GM23338 (cell line): ENCODE measurements at regions not wholly inside any gene's neighbourhood (a gene's known extent, or its start where the extent isn't known, plus 50 kb on each side); places are given as distances from the start of the nearest gene placed in this dataset.

Experiments used
- ATAC-seq: fragments of 200-7000 bp; cut with Tn5 transposase; 3 replicates; pipeline ENCODE4 v1.9.1; 2020
- DNase-seq: peaks from one replicate; pipeline ENCODE4 v3.0.0-alpha.2; 2015; ENCODE audit warnings: low spot score
- H2AFZ ChIP-seq: fragments of 200-600 bp; sonication (generic); 2 replicates; pipeline ENCODE4 v1.8.0; 2016; ENCODE audit warnings: antibody characterized with exemption, mild to moderate bottlenecking, moderate library complexity
- H3F3A ChIP-seq: fragments of 200-600 bp; sonication (generic); replicated peaks from 2 replicates; pipeline ENCODE4 v1.8.0; 2017; ENCODE audit warnings: antibody characterized with exemption, mixed run types, low read depth
- H3K27ac ChIP-seq: fragments of 200-600 bp; sonication (generic); 2 replicates; pipeline ENCODE4 v1.6.1; 2016; ENCODE audit warnings: low read depth
- H3K27me3 ChIP-seq: fragments of 200-600 bp; sonication (generic); 2 replicates; pipeline ENCODE4 v1.8.0; 2016; ENCODE audit warnings: mild to moderate bottlenecking, mixed run types, moderate library complexity; ENCODE audit not compliant: insufficient read depth
- H3K36me3 ChIP-seq: fragments of 200-600 bp; sonication (generic); 2 replicates; pipeline ENCODE4 v1.8.0; 2016; ENCODE audit warnings: mild to moderate bottlenecking; ENCODE audit not compliant: insufficient read depth
- H3K4me1 ChIP-seq: fragments of 200-600 bp; sonication (generic); 2 replicates; pipeline ENCODE4 v1.8.0; 2016; ENCODE audit warnings: mild to moderate bottlenecking, moderate library complexity; ENCODE audit not compliant: insufficient read depth
- H3K4me2 ChIP-seq: fragments of 200-600 bp; sonication (generic); 2 replicates; pipeline ENCODE4 v1.7.1; 2017; ENCODE audit warnings: mixed run types
- H3K4me3 ChIP-seq: fragments of 200-600 bp; sonication (generic); 2 replicates; pipeline ENCODE4 v1.6.1; 2016; ENCODE audit warnings: mixed run types
- H3K79me2 ChIP-seq: fragments of 200-600 bp; sonication (generic); replicated peaks from 2 replicates; pipeline ENCODE4 v1.8.0; 2017; ENCODE audit warnings: mild to moderate bottlenecking; ENCODE audit not compliant: insufficient read depth
- H3K9me2 ChIP-seq: fragments of 200-600 bp; sonication (generic); 2 replicates; pipeline ENCODE4 v1.8.0; 2017; ENCODE audit not compliant: insufficient read depth
- H4K20me1 ChIP-seq: fragments of 200-600 bp; sonication (generic); replicated peaks from 2 replicates; pipeline ENCODE4 v1.8.0; 2017; ENCODE audit warnings: mild to moderate bottlenecking; ENCODE audit not compliant: insufficient read depth
- H3K27ac Mint-ChIP-seq: 2 replicates; pipeline ENCODE4 v1.8.0; 2020; ENCODE audit warnings: inconsistent platforms, mild to moderate bottlenecking, moderate library complexity, mixed read lengths
- H3K27me3 Mint-ChIP-seq: 3 replicates; pipeline ENCODE4 v1.8.0; 2022; ENCODE audit warnings: low read depth, mild to moderate bottlenecking, moderate library complexity, mixed read lengths, inconsistent platforms; ENCODE audit not compliant: insufficient read depth, poor library complexity
- H3K36me3 Mint-ChIP-seq: 3 replicates; pipeline ENCODE4 v1.8.0; 2021; ENCODE audit warnings: low read depth, mild to moderate bottlenecking, inconsistent platforms, moderate library complexity, mixed read lengths
- H3K4me1 Mint-ChIP-seq: 3 replicates; pipeline ENCODE4 v1.8.0; 2020; ENCODE audit warnings: mild to moderate bottlenecking, inconsistent platforms, mixed read lengths
- H3K4me3 Mint-ChIP-seq: 3 replicates; pipeline ENCODE4 v1.8.0; 2021; ENCODE audit warnings: moderate library complexity, mild to moderate bottlenecking, inconsistent platforms, mixed read lengths
- H3K9me3 Mint-ChIP-seq: 3 replicates; pipeline ENCODE4 v1.8.0; 2020; ENCODE audit warnings: moderate library complexity, mild to moderate bottlenecking, inconsistent platforms, mixed read lengths
- EZH2phosphoT487 ChIP-seq: fragments of 200-600 bp; sonication (generic); IDR thresholded peaks from one replicate; pipeline ENCODE4 v1.8.1; 2018; ENCODE audit warnings: antibody characterized with exemption; ENCODE audit not compliant: unreplicated experiment
- JUNB ChIP-seq: IDR thresholded peaks from one replicate; pipeline ENCODE4 v1.6.1; 2016; ENCODE audit warnings: antibody characterized with exemption; ENCODE audit not compliant: unreplicated experiment
- STAT1 ChIP-seq: IDR thresholded peaks from one replicate; pipeline ENCODE4 v1.6.1; 2016; ENCODE audit warnings: antibody characterized with exemption; ENCODE audit not compliant: unreplicated experiment
- ZNF114 ChIP-seq: fragments of 250-450 bp; sonication (Bioruptor Pico); IDR thresholded peaks from 2 replicates; pipeline ENCODE4 v1.5.0; 2020; ENCODE audit warnings: mild to moderate bottlenecking, moderate library complexity
- TF ChIP-seq, protein P1 (sequence below), 2 experiments: fragments of 200-600 bp in 1 of 2; sonication (generic) in 1 of 2; conservative IDR thresholded peaks; 2 replicates each; pipeline versions ENCODE4 v1.5.1 to v1.6.1; 2016 to 2017; ENCODE audit warnings: antibody characterized with exemption in 2 of 2, low read depth in 2 of 2, mild to moderate bottlenecking in 2 of 2, moderate library complexity in 1 of 2
- TF ChIP-seq, protein P2 (sequence below): IDR thresholded peaks from 2 replicates; pipeline ENCODE4 v1.6.1; 2016; ENCODE audit warnings: antibody characterized with exemption
- TF ChIP-seq, protein P3 (sequence below): IDR thresholded peaks from one replicate; pipeline ENCODE4 v1.6.1; 2018; ENCODE audit warnings: antibody characterized with exemption; ENCODE audit not compliant: unreplicated experiment

DNA sequence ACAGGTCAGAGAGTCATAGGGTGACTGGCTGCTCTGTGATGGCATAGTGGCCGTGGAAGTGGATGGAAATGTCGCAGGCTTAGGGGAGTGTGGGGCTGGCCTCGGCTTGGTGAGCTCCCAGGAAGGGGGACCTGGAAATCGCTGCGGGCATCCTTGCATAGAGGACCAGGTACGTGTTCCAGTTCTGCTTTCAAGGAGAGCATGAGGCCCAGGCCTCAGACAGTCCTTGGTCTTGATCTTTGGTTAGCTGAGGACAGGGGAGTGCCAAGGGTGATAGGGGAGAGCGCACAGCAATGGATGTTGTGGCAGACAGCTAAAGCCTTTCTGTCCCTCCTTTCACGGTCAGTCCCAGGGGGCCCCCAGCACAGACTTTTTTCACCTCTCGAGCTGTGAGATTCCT, 110.5 kb downstream of the SNRPN start:
- Mint-ChIP-seq H3K27ac (no peak overlapping the region), H3K36me3 (peaks cover 100% of the 10 kb centered on the region), H3K9me3 (peaks cover 100% of the 10 kb centered on the region), H3K27me3 (peaks cover 91% of the 10 kb centered on the region), H3K4me1 (no peaks in the 10 kb centered on the region), H3K4me3 (no peak overlapping the region)
- Histone ChIP-seq H3F3A (no peaks in the 10 kb centered on the region), H3K36me3 (peaks cover 98% of the 10 kb centered on the region), H3K4me1 (no peaks in the 10 kb centered on the region), H3K9me2 (no peaks in the 10 kb centered on the region), H3K4me3 (no peak overlapping the region), H3K27me3 (no peaks in the 10 kb centered on the region), H3K4me2 (no peak overlapping the region), H3K27ac (no peak overlapping the region), H4K20me1 (no peaks in the 10 kb centered on the region), H2AFZ (no peak overlapping the region), H3K79me2 (peaks cover 8% of the 10 kb centered on the region)
- DNase-seq (no peak), ATAC-seq (no peak)
- TF ChIP-seq, protein P1, sequence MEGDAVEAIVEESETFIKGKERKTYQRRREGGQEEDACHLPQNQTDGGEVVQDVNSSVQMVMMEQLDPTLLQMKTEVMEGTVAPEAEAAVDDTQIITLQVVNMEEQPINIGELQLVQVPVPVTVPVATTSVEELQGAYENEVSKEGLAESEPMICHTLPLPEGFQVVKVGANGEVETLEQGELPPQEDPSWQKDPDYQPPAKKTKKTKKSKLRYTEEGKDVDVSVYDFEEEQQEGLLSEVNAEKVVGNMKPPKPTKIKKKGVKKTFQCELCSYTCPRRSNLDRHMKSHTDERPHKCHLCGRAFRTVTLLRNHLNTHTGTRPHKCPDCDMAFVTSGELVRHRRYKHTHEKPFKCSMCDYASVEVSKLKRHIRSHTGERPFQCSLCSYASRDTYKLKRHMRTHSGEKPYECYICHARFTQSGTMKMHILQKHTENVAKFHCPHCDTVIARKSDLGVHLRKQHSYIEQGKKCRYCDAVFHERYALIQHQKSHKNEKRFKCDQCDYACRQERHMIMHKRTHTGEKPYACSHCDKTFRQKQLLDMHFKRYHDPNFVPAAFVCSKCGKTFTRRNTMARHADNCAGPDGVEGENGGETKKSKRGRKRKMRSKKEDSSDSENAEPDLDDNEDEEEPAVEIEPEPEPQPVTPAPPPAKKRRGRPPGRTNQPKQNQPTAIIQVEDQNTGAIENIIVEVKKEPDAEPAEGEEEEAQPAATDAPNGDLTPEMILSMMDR (conservative IDR thresholded peaks at IDR 0.05; ENCODE audit: low read depth in 2 of 2), result no peak
- TF ChIP-seq EZH2phosphoT487, result no peak

DNA sequence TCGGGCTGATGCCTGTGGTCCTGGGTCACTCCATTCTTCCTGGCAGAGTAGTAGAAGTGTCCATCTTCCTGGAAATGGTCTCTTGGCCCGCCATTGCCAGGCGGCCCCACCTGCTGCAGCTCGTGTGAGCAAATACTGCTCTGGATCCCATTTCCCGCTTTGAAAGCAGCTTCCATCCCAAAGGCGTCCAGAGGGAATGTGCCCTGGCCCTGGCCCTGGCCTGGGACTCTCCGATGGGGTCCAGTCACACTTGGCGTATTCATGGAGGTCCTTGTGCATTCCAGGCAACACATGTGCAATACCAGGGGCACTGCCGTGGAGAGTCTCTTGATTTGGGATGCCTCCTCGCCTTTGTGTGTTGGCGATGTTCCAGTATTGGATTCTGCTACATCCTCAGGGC, 111.1 kb downstream of the SNRPN start:
- no peaks in the 10 kb centered on the region for H3K4me1 ChIP-seq
- H3K4me2 ChIP-seq, result no peak overlapping the region
- no peak overlapping the region for H3K27ac Mint-ChIP-seq
- no peaks in the 10 kb centered on the region for H3F3A ChIP-seq
- ATAC-seq (no peak), DNase-seq (no peak)
- no peak overlapping the region for H2AFZ ChIP-seq
- peaks cover 6% of the 10 kb centered on the region for H3K79me2 ChIP-seq
- no peak overlapping the region for H3K27ac ChIP-seq
- no peaks in the 10 kb centered on the region for H4K20me1 ChIP-seq
- H3K9me3 Mint-ChIP-seq, result peaks cover 100% of the 10 kb centered on the region
- H3K36me3 Mint-ChIP-seq, result peaks cover 100% of the 10 kb centered on the region
- no peaks in the 10 kb centered on the region for H3K4me1 Mint-ChIP-seq
- no peak overlapping the region for H3K4me3 Mint-ChIP-seq
- H3K36me3 ChIP-seq, result peaks cover 98% of the 10 kb centered on the region
- H3K9me2 ChIP-seq, result no peaks in the 10 kb centered on the region
- peaks cover 92% of the 10 kb centered on the region for H3K27me3 Mint-ChIP-seq
- H3K27me3 ChIP-seq, result no peaks in the 10 kb centered on the region
- no peak overlapping the region for H3K4me3 ChIP-seq
- TF ChIP-seq, protein P1 (conservative IDR thresholded peaks at IDR 0.05; ENCODE audit: low read depth in 2 of 2), result no peak
- TF ChIP-seq EZH2phosphoT487 (no peak), JUNB (no peak), STAT1 (no peak), ZNF114 (CRISPR knock-in tag) (no peak)
- TF ChIP-seq, protein P2, sequence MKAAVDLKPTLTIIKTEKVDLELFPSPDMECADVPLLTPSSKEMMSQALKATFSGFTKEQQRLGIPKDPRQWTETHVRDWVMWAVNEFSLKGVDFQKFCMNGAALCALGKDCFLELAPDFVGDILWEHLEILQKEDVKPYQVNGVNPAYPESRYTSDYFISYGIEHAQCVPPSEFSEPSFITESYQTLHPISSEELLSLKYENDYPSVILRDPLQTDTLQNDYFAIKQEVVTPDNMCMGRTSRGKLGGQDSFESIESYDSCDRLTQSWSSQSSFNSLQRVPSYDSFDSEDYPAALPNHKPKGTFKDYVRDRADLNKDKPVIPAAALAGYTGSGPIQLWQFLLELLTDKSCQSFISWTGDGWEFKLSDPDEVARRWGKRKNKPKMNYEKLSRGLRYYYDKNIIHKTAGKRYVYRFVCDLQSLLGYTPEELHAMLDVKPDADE, result no peak
- TF ChIP-seq, protein P3, sequence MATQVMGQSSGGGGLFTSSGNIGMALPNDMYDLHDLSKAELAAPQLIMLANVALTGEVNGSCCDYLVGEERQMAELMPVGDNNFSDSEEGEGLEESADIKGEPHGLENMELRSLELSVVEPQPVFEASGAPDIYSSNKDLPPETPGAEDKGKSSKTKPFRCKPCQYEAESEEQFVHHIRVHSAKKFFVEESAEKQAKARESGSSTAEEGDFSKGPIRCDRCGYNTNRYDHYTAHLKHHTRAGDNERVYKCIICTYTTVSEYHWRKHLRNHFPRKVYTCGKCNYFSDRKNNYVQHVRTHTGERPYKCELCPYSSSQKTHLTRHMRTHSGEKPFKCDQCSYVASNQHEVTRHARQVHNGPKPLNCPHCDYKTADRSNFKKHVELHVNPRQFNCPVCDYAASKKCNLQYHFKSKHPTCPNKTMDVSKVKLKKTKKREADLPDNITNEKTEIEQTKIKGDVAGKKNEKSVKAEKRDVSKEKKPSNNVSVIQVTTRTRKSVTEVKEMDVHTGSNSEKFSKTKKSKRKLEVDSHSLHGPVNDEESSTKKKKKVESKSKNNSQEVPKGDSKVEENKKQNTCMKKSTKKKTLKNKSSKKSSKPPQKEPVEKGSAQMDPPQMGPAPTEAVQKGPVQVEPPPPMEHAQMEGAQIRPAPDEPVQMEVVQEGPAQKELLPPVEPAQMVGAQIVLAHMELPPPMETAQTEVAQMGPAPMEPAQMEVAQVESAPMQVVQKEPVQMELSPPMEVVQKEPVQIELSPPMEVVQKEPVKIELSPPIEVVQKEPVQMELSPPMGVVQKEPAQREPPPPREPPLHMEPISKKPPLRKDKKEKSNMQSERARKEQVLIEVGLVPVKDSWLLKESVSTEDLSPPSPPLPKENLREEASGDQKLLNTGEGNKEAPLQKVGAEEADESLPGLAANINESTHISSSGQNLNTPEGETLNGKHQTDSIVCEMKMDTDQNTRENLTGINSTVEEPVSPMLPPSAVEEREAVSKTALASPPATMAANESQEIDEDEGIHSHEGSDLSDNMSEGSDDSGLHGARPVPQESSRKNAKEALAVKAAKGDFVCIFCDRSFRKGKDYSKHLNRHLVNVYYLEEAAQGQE, result no peak
